Panc1 (cell line): ENCODE measurements at regions not wholly inside any gene's neighbourhood (a gene's known extent, or its start where the extent isn't known, plus 50 kb on each side); places are given as distances from the start of the nearest gene placed in this dataset.

Source experiments
- ATAC-seq: fragments of 200-7000 bp; cut with Tn5 transposase; 2 replicates; pipeline ENCODE4 v1.9.1; 2020; ENCODE audit warnings: mild to moderate bottlenecking, moderate library complexity
- BruUV-seq: library from RNA; stranded (reverse); fragments of 400-500 nt; replicated peaks from 2 replicates; lab custom pipeline; 2021; lab: Mats Ljungman, UMichigan
- CTCF ChIA-PET: fragments of 300-600 bp; sonication (Branson Sonifier 250); formaldehyde crosslinking; loops from one replicate; lab custom pipeline; 2022; ENCODE audit warnings: antibody characterized with exemption; lab: Charles Lee
- POLR2A ChIA-PET: fragments of 300-600 bp; sonication (Branson Sonifier 250); formaldehyde crosslinking; loops from one replicate; lab custom pipeline; 2022; ENCODE audit warnings: antibody characterized with exemption; lab: Charles Lee
- DNase-seq: peaks from one replicate; pipeline ENCODE4 v3.0.0-alpha.2; 2010; ENCODE audit warnings: low read depth, low spot score
- H3K27ac ChIP-seq: 2 replicates; pipeline ENCODE4 v1.5.1; 2011; ENCODE audit warnings: mild to moderate bottlenecking, low read length, inconsistent platforms
- H3K27me3 ChIP-seq: fragments of 200-500 bp; sonication (Bioruptor generic); 2 replicates; pipeline ENCODE4 v1.6.0; 2014; ENCODE audit warnings: low read length, inconsistent platforms; ENCODE audit not compliant: control insufficient read depth, insufficient read depth
- H3K36me3 ChIP-seq: fragments of 200-500 bp; sonication (Bioruptor generic); 2 replicates; pipeline ENCODE4 v1.5.1; 2014; ENCODE audit warnings: inconsistent platforms, mild to moderate bottlenecking, low read length, moderate library complexity; ENCODE audit not compliant: control insufficient read depth, insufficient read depth
- H3K4me1 ChIP-seq: 2 replicates; pipeline ENCODE4 v1.5.1; 2011; ENCODE audit warnings: inconsistent platforms, mild to moderate bottlenecking, low read length, moderate library complexity; ENCODE audit not compliant: control insufficient read depth, insufficient read depth
- H3K4me3 ChIP-seq, 2 experiments: 2 replicates each; pipeline ENCODE4 v1.5.1; 2011 to 2012; ENCODE audit warnings: low read depth in 2 of 2, low read length in 2 of 2, mild to moderate bottlenecking in 2 of 2, inconsistent platforms in 1 of 2, moderate library complexity in 1 of 2
- H3K9me3 ChIP-seq: fragments of 200-500 bp; sonication (Bioruptor generic); 2 replicates; pipeline ENCODE4 v1.5.1; 2014; ENCODE audit warnings: low read depth, mild to moderate bottlenecking, inconsistent platforms, low read length, moderate library complexity; ENCODE audit not compliant: control insufficient read depth, insufficient read depth
- CTCF ChIP-seq: fragments of 450-650 bp; IDR thresholded peaks from 2 replicates; pipeline ENCODE4 v1.5.1; 2017; ENCODE audit warnings: mild to moderate bottlenecking
- POLR2AphosphoS5 ChIP-seq: IDR thresholded peaks from 2 replicates; pipeline ENCODE4 v1.6.1; 2012; ENCODE audit warnings: mild to moderate bottlenecking, low read depth, low read length, moderate library complexity
- SIN3A ChIP-seq: IDR thresholded peaks from 2 replicates; pipeline ENCODE4 v1.6.1; 2012; ENCODE audit warnings: low read depth, mild to moderate bottlenecking, low read length, moderate library complexity, borderline replicate concordance; ENCODE audit not compliant: insufficient read depth
- TCF7L2 ChIP-seq: IDR thresholded peaks from 2 replicates; pipeline ENCODE4 v1.6.1; 2011; ENCODE audit warnings: mild to moderate bottlenecking, low read depth, low read length, inconsistent platforms
- in situ Hi-C: cut with HindIII; loops from 2 replicates; pipeline ENCODE4 v1.10.0; 2016; ENCODE audit warnings: low sequenced_read_pairs, low pct_unique_long_range_greater_than_20kb
- intact Hi-C: fragments of 100-400 bp; cut with micrococcal nuclease; formaldehyde crosslinking; loops from one replicate; pipeline ENCODE4 v1.10.0; 2022; ENCODE audit not compliant: unreplicated experiment
- TF ChIP-seq, protein P1 (sequence below), 2 experiments: IDR thresholded peaks; 2 replicates each; pipeline ENCODE4 v1.6.1; 2011 to 2012; ENCODE audit warnings: low read depth in 2 of 2, control low read depth in 1 of 2, low read length in 1 of 2, mild to moderate bottlenecking in 1 of 2, moderate library complexity in 1 of 2; ENCODE audit not compliant: insufficient read depth in 1 of 2

DNA sequence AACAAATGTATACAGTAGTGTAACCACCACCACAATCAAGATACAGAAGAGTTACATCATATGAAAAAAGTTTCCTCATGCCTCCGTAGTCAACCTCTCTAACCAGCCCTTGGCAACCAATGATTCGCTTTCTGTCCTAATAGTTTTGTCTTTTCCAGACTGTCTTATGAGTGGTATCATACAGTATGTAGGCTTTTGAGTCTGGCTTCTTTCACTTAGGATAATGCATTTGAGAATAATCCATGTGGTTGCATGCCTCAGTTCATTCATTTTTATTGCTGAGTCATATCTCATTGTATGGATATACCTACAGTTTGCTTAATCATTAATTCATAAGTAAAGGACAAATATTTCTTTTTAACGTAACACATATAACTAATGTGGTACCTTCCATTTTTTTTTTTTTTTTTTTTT lies 86.4 kb upstream of the RIPOR2 start:
- no peak for TF ChIP-seq CTCF
- TF ChIP-seq SIN3A: no peak
- TF ChIP-seq TCF7L2: no peak
- TF ChIP-seq, protein P1, sequence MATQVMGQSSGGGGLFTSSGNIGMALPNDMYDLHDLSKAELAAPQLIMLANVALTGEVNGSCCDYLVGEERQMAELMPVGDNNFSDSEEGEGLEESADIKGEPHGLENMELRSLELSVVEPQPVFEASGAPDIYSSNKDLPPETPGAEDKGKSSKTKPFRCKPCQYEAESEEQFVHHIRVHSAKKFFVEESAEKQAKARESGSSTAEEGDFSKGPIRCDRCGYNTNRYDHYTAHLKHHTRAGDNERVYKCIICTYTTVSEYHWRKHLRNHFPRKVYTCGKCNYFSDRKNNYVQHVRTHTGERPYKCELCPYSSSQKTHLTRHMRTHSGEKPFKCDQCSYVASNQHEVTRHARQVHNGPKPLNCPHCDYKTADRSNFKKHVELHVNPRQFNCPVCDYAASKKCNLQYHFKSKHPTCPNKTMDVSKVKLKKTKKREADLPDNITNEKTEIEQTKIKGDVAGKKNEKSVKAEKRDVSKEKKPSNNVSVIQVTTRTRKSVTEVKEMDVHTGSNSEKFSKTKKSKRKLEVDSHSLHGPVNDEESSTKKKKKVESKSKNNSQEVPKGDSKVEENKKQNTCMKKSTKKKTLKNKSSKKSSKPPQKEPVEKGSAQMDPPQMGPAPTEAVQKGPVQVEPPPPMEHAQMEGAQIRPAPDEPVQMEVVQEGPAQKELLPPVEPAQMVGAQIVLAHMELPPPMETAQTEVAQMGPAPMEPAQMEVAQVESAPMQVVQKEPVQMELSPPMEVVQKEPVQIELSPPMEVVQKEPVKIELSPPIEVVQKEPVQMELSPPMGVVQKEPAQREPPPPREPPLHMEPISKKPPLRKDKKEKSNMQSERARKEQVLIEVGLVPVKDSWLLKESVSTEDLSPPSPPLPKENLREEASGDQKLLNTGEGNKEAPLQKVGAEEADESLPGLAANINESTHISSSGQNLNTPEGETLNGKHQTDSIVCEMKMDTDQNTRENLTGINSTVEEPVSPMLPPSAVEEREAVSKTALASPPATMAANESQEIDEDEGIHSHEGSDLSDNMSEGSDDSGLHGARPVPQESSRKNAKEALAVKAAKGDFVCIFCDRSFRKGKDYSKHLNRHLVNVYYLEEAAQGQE (IDR thresholded peaks at IDR 0.05; ENCODE audit: insufficient read depth in 1 of 2, low read depth in 2 of 2, low read length in 1 of 2): no peak
- TF ChIP-seq POLR2AphosphoS5: no peak
- in situ Hi-C loops: no loop called here
- DNase-seq: no peak
- ChIA-PET CTCF (no interaction called here), POLR2A (no interaction called here)
- Histone ChIP-seq H3K4me1 (no peaks in the 10 kb centered on the region), H3K4me3 (no peak overlapping the region), H3K27me3 (peaks cover 7% of the 10 kb centered on the region), H3K36me3 (no peaks in the 10 kb centered on the region), H3K27ac (no peak overlapping the region), H3K9me3 (no peaks in the 10 kb centered on the region)
- intact Hi-C loops: no loop called here
- BruUV-seq: no TSS peak
- ATAC-seq: no peak

DNA sequence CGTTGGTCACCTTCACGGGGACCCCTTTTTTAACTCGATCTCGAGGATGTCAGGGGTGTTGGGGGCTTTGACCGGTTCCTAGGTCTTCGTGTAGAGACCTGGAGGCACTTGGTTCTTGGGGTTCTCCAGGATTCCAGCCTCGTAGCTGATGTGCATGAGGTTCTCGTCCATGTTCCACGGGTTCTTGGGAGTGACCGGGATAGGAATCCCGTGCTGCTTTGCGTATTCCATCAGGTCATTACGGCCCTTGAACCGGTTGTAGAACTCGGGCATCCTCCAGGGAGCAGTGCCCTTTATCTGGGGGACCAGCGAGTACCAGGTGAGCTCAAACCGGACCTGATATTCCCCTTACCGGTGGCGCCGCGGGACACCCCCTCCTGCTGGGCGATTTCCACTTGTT lies 88.0 kb upstream of the RIPOR2 start:
- intact Hi-C loops: no loop called here
- POLR2A ChIA-PET: no interaction called here
- Histone ChIP-seq H3K27ac (no peak overlapping the region), H3K4me3 (no peak overlapping the region), H3K4me1 (no peaks in the 10 kb centered on the region), H3K27me3 (peaks cover 1% of the 10 kb centered on the region; the same call in 1 of the 2 replicates), H3K9me3 (no peaks in the 10 kb centered on the region), H3K36me3 (no peaks in the 10 kb centered on the region)
- TF ChIP-seq, protein P1 (IDR thresholded peaks at IDR 0.05; ENCODE audit: insufficient read depth in 1 of 2, low read depth in 2 of 2, low read length in 1 of 2): no peak
- TF ChIP-seq TCF7L2 (no peak), CTCF (no peak), SIN3A (no peak), POLR2AphosphoS5 (no peak)
- in situ Hi-C loops: no loop called here
- CTCF ChIA-PET: no interaction called here
- ATAC-seq: no peak
- no peak for DNase-seq
- BruUV-seq: no TSS peak
